WI38 (cell line): ENCODE measurements at regions not wholly inside any gene's neighbourhood (a gene's known extent, or its start where the extent isn't known, plus 50 kb on each side); places are given as distances from the start of the nearest gene placed in this dataset.

Experiments used
- H3K4me3 ChIP-seq: 2 replicates; pipeline ENCODE4 v1.5.1; 2011; ENCODE audit warnings: low read depth, mild to moderate bottlenecking, control low read depth, low read length
- TF ChIP-seq, protein P1 (sequence below): IDR thresholded peaks from 2 replicates; pipeline ENCODE4 v1.5.1; 2012; ENCODE audit warnings: low read depth, mild to moderate bottlenecking, control low read depth, low read length

- TF ChIP-seq, protein P1, sequence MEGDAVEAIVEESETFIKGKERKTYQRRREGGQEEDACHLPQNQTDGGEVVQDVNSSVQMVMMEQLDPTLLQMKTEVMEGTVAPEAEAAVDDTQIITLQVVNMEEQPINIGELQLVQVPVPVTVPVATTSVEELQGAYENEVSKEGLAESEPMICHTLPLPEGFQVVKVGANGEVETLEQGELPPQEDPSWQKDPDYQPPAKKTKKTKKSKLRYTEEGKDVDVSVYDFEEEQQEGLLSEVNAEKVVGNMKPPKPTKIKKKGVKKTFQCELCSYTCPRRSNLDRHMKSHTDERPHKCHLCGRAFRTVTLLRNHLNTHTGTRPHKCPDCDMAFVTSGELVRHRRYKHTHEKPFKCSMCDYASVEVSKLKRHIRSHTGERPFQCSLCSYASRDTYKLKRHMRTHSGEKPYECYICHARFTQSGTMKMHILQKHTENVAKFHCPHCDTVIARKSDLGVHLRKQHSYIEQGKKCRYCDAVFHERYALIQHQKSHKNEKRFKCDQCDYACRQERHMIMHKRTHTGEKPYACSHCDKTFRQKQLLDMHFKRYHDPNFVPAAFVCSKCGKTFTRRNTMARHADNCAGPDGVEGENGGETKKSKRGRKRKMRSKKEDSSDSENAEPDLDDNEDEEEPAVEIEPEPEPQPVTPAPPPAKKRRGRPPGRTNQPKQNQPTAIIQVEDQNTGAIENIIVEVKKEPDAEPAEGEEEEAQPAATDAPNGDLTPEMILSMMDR, result no peak
- no peak overlapping the region for H3K4me3 ChIP-seq
Measured at GRCh38 chr6:140083375-140083774, 708.9 kb upstream of the CITED2 start.

DNA sequence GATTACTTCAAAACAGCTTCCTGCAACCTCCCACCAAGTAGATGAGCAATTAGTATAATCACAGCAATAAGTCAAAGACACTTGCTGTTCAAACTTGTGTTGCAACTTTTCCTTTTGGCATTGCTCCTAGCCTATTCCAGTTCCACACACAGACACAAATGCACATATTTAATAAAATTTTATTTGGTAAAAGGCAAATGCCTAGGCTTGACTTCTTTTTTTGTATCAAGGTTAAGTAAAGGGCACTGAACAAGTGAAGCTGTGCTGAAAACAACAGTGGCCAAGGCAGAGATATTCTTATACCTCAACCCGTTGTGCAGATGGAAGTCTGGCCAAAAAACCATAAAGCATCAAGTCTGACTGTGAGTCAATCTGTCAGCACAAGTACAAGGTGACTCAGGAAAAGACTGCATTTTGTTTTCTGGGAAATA is 708.4 kb upstream of the CITED2 start:
- TF ChIP-seq, protein P1, result no peak
- H3K4me3 ChIP-seq, result no peak overlapping the region

DNA sequence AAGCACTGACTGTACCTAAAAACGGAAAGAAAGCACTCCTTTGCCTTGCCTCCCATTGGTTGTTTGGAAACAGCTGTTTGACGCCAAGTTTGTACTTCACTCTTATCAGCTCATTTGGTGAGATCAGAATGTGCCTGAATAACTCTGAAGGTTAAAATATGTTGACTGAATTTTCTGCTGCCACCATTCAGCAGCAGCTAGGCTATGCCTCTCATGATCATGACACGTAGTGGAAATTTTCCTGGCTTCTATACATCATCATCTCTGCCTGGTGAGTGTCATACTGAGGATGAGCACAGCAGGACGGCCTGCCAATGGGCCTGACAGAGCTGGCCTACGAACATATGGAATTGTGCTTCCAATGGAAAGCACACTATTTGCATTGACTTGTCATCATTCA is 704.9 kb upstream of the CITED2 start:
- no peak overlapping the region for H3K4me3 ChIP-seq
- TF ChIP-seq, protein P1, result no peak

DNA sequence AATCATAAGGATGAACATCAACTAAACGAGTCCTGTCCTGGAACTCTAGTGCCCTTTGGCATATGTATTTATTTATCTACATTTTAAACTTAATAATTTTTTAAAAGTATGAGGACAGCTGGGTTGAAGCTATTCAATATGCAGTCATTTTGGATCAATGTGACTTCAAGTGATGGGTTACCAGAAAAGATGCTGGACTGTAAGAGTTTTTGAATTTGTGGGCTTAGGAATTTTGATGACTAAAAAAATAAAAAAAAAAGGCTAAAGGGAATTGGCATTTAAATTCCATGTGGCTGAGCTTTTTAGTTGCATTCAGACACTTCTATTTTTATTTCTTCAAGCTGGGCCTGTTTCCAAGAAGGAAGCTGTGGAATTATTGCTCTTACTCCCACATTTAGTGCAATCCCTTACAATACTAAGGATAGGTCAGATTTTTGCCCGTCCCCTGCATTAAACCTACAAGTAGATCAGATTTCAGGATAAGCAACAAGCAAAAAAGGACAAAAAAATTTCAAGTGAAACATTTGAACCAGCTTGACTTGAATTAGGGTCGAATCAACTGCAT is 704.2 kb upstream of the CITED2 start:
- TF ChIP-seq, protein P1, result no peak
- no peak overlapping the region for H3K4me3 ChIP-seq

DNA sequence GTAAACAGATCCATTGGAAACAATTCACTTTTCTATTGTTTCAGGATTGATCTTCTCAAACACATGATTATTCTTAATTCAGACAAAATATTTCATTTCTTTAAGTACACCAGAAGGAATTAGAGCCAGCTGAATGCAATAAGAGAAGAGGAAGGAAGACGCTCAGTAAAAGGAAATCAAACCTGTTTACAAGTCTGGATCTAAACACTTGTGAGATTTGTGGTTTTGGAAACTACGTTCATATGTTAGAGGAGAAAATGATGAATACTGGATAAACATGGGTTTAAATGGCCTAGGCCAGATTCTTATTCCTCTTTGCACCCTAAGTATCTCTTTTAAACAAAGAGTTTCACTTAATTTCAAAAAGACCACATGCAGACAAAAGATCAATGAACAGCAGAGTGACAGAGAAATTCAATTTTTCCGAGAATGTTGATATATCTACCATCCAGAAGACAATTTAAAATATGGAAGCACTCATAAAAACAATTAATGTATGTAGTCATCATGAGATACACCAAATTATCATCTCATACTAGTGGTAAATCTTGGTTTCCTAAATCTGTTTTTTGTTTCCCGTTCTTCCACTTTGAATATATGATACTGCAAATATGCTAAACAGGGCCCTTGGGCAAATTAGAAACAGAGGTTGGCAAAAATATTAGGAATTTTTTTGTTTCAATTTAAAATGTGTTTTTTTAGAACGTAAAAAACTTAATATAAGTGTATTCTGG is 703.5 kb upstream of the CITED2 start:
- no peak overlapping the region for H3K4me3 ChIP-seq
- TF ChIP-seq, protein P1, result no peak

DNA sequence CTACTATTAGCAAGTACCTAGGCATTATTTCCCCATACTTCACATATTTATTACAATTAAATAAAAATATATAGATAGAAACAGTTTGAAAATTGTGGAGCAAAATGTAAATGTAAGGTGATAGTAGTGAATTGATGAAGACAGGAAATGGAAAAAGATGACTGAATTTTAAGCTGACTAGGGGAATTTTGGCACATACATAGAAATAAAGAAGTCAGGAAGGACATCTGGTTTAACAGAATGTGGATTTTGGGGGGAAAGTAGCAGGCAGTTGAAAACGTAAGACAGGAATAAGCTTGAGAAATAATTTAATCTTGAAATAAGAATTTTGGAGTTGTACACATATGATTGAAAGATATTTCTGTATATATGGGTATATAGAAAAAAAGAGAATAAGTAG is 701.7 kb upstream of the CITED2 start:
- H3K4me3 ChIP-seq, result no peak overlapping the region
- TF ChIP-seq, protein P1, result no peak

GRCh38 chr6:140073456-140073855 is 699.0 kb upstream of the CITED2 start:
- TF ChIP-seq, protein P1, result no peak
- H3K4me3 ChIP-seq, result no peak overlapping the region
